HCT116 (cell line): ENCODE measurements at regions not wholly inside any gene's neighbourhood (a gene's known extent, or its start where the extent isn't known, plus 50 kb on each side); places are given as distances from the start of the nearest gene placed in this dataset.

Source experiments
- ATAC-seq: fragments of 200-7000 bp; cut with Tn5 transposase; 2 replicates; pipeline ENCODE4 v1.9.1; 2020; ENCODE audit warnings: mild to moderate bottlenecking, moderate library complexity
- BruUV-seq: library from RNA; stranded (reverse); fragments of 400-500 nt; replicated peaks from 2 replicates; lab custom pipeline; 2021; lab: Mats Ljungman, UMichigan
- CTCF ChIA-PET: fragments of 300-600 bp; sonication (Branson Sonifier 250); formaldehyde crosslinking; loops from one replicate; lab custom pipeline; 2021; ENCODE audit warnings: antibody characterized with exemption; lab: Charles Lee
- POLR2A ChIA-PET: fragments of 300-600, 350-600 bp; sonication (Branson Sonifier 250); formaldehyde crosslinking; loops from one replicate; lab custom pipeline; 2021; ENCODE audit warnings: antibody characterized with exemption; lab: Charles Lee
- RAD21 ChIA-PET, 2 experiments: fragments of 300-600 bp; sonication (Branson Sonifier 250); formaldehyde crosslinking; loops; one replicate each; lab custom pipeline; 2023; ENCODE audit warnings: low total read pairs in 2 of 2; ENCODE audit not compliant: uncharacterized antibody in 2 of 2, unreplicated experiment in 2 of 2, low non-redundant PET in 1 of 2; lab: Charles Lee
- DNase-seq: peaks from one replicate; pipeline ENCODE4 v3.0.0-alpha.2; 2010; ENCODE audit warnings: low read depth, low spot score
- H2AFZ ChIP-seq: fragments of 200-600 bp; shearing (Covaris generic), sonication (generic); 2 replicates; pipeline ENCODE4 v1.6.1; 2017; ENCODE audit warnings: low read depth, mixed run types, mixed read lengths, antibody characterized with exemption, low read length; ENCODE audit not compliant: poor library complexity, severe bottlenecking
- H3K27ac ChIP-seq: 2 replicates; pipeline ENCODE4 v1.5.1; 2012; ENCODE audit warnings: low read depth, low read length
- H3K27me3 ChIP-seq: fragments of 200-600 bp; sonication (generic); 2 replicates; pipeline ENCODE4 v1.6.1; 2016; ENCODE audit warnings: mixed run types, low read length, mixed read lengths; ENCODE audit not compliant: insufficient read depth
- H3K36me3 ChIP-seq, 2 experiments: fragments of 200-500 bp in 1 of 2; fragments of 200-600 bp in 1 of 2; sonication (Bioruptor generic) in 1 of 2; sonication (generic) in 1 of 2; 2 replicates each; pipeline versions ENCODE4 v1.5.1 to v1.6.1; 2014 to 2016; ENCODE audit warnings: low read length in 2 of 2, inconsistent platforms in 1 of 2, mixed read lengths in 1 of 2, mixed run types in 1 of 2; ENCODE audit not compliant: insufficient read depth in 2 of 2, control insufficient read depth in 1 of 2
- H3K4me1 ChIP-seq, 2 experiments: fragments of 200-600 bp in 1 of 2; sonication (generic) in 1 of 2; 2 replicates each; pipeline versions ENCODE4 v1.5.1 to v1.6.1; 2012 to 2017; ENCODE audit warnings: low read length in 2 of 2, inconsistent platforms in 1 of 2, mild to moderate bottlenecking in 1 of 2, mixed read lengths in 1 of 2, mixed run types in 1 of 2, moderate library complexity in 1 of 2; ENCODE audit not compliant: insufficient read depth in 2 of 2, control insufficient read depth in 1 of 2
- H3K4me2 ChIP-seq: fragments of 200-600 bp; sonication (generic); 2 replicates; pipeline ENCODE4 v1.6.1; 2017; ENCODE audit warnings: mixed run types, low read length, mixed read lengths
- H3K4me3 ChIP-seq, 2 experiments: fragments of 200-600 bp in 1 of 2; sonication (generic) in 1 of 2; replicated peaks in 1 of 2; 2 replicates each; pipeline ENCODE4 v1.5.1; 2011 to 2016; ENCODE audit warnings: low read length in 2 of 2, control low read depth in 1 of 2, low read depth in 1 of 2, mild to moderate bottlenecking in 1 of 2, mixed read lengths in 1 of 2, mixed run types in 1 of 2
- H3K79me2 ChIP-seq: fragments of 200-600 bp; sonication (generic); 2 replicates; pipeline ENCODE4 v1.6.1; 2017; ENCODE audit warnings: mild to moderate bottlenecking, mixed run types, low read length, moderate library complexity, mixed read lengths; ENCODE audit not compliant: insufficient read depth
- H3K9ac ChIP-seq: fragments of 200-600 bp; sonication (generic); 2 replicates; pipeline ENCODE4 v1.6.1; 2016; ENCODE audit warnings: low read length, mixed read lengths
- H3K9me2 ChIP-seq: fragments of 200-600 bp; sonication (generic), shearing (Covaris generic); 2 replicates; pipeline ENCODE4 v1.6.1; 2017; ENCODE audit warnings: mixed run types, mild to moderate bottlenecking, moderate library complexity; ENCODE audit not compliant: insufficient read depth
- H3K9me3 ChIP-seq, 2 experiments: fragments of 200-500 bp in 1 of 2; fragments of 200-600 bp in 1 of 2; sonication (Bioruptor generic) in 1 of 2; sonication (generic) in 1 of 2; 2 replicates each; pipeline ENCODE4 v1.6.1; 2014 to 2017; ENCODE audit warnings: low read length in 2 of 2, mixed read lengths in 2 of 2, inconsistent platforms in 1 of 2, low read depth in 1 of 2, mild to moderate bottlenecking in 1 of 2, mixed run types in 1 of 2, moderate library complexity in 1 of 2; ENCODE audit not compliant: control insufficient read depth in 1 of 2, insufficient read depth in 1 of 2
- H4K20me1 ChIP-seq: fragments of 200-600 bp; sonication (generic), shearing (Covaris generic); 2 replicates; pipeline ENCODE4 v1.6.1; 2017; ENCODE audit warnings: mixed run types, mild to moderate bottlenecking, moderate library complexity; ENCODE audit not compliant: insufficient read depth
- ATF3 ChIP-seq: IDR thresholded peaks from 2 replicates; pipeline ENCODE4 v1.6.1; 2012
- CBX3 ChIP-seq: IDR thresholded peaks from 2 replicates; pipeline ENCODE4 v1.6.1; 2012; ENCODE audit warnings: low read depth
- CEBPB ChIP-seq: IDR thresholded peaks from 2 replicates; pipeline ENCODE4 v1.6.1; 2012; ENCODE audit warnings: low read depth
- EGR1 ChIP-seq: IDR thresholded peaks from 2 replicates; pipeline ENCODE4 v1.6.1; 2012; ENCODE audit warnings: low read depth
- ELF1 ChIP-seq: IDR thresholded peaks from 2 replicates; pipeline ENCODE4 v1.6.1; 2012; ENCODE audit warnings: low read depth, borderline replicate concordance
- EZH2 ChIP-seq: fragments of 200-600 bp; sonication (generic); IDR thresholded peaks from 2 replicates; pipeline ENCODE4 v1.6.1; 2017; ENCODE audit warnings: antibody characterized with exemption, mixed run types
- FOSL1 ChIP-seq: IDR thresholded peaks from 2 replicates; pipeline ENCODE4 v1.6.1; 2012; ENCODE audit warnings: low read depth
- JUND ChIP-seq: IDR thresholded peaks from 2 replicates; pipeline ENCODE4 v1.6.1; 2012
- MAX ChIP-seq: IDR thresholded peaks from 2 replicates; pipeline ENCODE4 v1.6.1; 2012
- POLR2A ChIP-seq: IDR thresholded peaks from 2 replicates; pipeline ENCODE4 v1.7.0; 2011; ENCODE audit warnings: borderline replicate concordance; ENCODE audit not compliant: insufficient read depth, insufficient read length; ENCODE audit errors: extremely low read depth
- SIN3A ChIP-seq: IDR thresholded peaks from 2 replicates; pipeline ENCODE4 v1.6.1; 2012; ENCODE audit warnings: low read depth
- SP1 ChIP-seq: IDR thresholded peaks from 2 replicates; pipeline ENCODE4 v1.6.1; 2012; ENCODE audit warnings: low read depth
- SRF ChIP-seq: IDR thresholded peaks from 2 replicates; pipeline ENCODE4 v1.6.1; 2012; ENCODE audit warnings: low read depth
- TCF7L2 ChIP-seq: IDR thresholded peaks from 2 replicates; pipeline ENCODE4 v1.7.0; 2011; ENCODE audit warnings: borderline replicate concordance, inconsistent platforms; ENCODE audit not compliant: insufficient read depth, insufficient read length; ENCODE audit errors: extremely low read depth
- YY1 ChIP-seq: IDR thresholded peaks from 2 replicates; pipeline ENCODE4 v1.6.1; 2011; ENCODE audit warnings: low read length, low read depth, moderate library complexity, mild to moderate bottlenecking; ENCODE audit not compliant: insufficient replicate concordance; ENCODE audit errors: extremely low read depth
- ZFX ChIP-seq: fragments of 450-650 bp; IDR thresholded peaks from 2 replicates; pipeline ENCODE4 v1.6.1; 2017
- intact Hi-C: fragments of 100-400 bp; cut with micrococcal nuclease; formaldehyde crosslinking; loops from 2 replicates; pipeline ENCODE4 v1.10.0; 2022
- TF ChIP-seq, protein P1 (sequence below): IDR thresholded peaks from 2 replicates; pipeline ENCODE4 v1.6.1; 2012; ENCODE audit warnings: low read depth
- TF ChIP-seq, protein P2 (sequence below), 3 experiments: fragments of 200-600 bp in 1 of 3; sonication (generic) in 1 of 3; IDR thresholded peaks in 2 of 3; conservative IDR thresholded peaks in 1 of 3; 2 replicates each; pipeline ENCODE4 v1.5.1; 2012 to 2017; ENCODE audit warnings: low read depth in 2 of 3, low read length in 2 of 3, antibody characterized with exemption in 1 of 3, borderline replicate concordance in 1 of 3, control low read depth in 1 of 3, mild to moderate bottlenecking in 1 of 3, mixed read lengths in 1 of 3, mixed run types in 1 of 3, moderate library complexity in 1 of 3; ENCODE audit not compliant: insufficient read depth in 1 of 3

GRCh38 chr9:6078382-6079105, 63.1 kb upstream of the RANBP6 start:
- Histone ChIP-seq H3K9me2 (no peaks in the 10 kb centered on the region), H3K4me2 (no peak overlapping the region), H4K20me1 (no peaks in the 10 kb centered on the region), H3K79me2 (no peaks in the 10 kb centered on the region), H3K4me1 (peaks cover 0 to 16% of the 10 kb centered on the region in 2 experiments; a peak in 3 of 4 replicates), H3K27me3 (no peaks in the 10 kb centered on the region), H3K36me3 (no peaks in the 10 kb centered on the region), H3K4me3 (no peak overlapping the region), H3K27ac (no peak overlapping the region), H3K9ac (no peak overlapping the region), H3K9me3 (no peaks in the 10 kb centered on the region), H2AFZ (no peak overlapping the region)
- RAD21 ChIA-PET = no interaction called here
- BruUV-seq = no TSS peak
- POLR2A ChIA-PET = no interaction called here
- CTCF ChIA-PET = interaction anchor here (1.0 kb wide), 1 partner anchor 24 kb away, joined by 3 read pairs; no protein-coding TSS in a partner anchor
- TF ChIP-seq, protein P1, sequence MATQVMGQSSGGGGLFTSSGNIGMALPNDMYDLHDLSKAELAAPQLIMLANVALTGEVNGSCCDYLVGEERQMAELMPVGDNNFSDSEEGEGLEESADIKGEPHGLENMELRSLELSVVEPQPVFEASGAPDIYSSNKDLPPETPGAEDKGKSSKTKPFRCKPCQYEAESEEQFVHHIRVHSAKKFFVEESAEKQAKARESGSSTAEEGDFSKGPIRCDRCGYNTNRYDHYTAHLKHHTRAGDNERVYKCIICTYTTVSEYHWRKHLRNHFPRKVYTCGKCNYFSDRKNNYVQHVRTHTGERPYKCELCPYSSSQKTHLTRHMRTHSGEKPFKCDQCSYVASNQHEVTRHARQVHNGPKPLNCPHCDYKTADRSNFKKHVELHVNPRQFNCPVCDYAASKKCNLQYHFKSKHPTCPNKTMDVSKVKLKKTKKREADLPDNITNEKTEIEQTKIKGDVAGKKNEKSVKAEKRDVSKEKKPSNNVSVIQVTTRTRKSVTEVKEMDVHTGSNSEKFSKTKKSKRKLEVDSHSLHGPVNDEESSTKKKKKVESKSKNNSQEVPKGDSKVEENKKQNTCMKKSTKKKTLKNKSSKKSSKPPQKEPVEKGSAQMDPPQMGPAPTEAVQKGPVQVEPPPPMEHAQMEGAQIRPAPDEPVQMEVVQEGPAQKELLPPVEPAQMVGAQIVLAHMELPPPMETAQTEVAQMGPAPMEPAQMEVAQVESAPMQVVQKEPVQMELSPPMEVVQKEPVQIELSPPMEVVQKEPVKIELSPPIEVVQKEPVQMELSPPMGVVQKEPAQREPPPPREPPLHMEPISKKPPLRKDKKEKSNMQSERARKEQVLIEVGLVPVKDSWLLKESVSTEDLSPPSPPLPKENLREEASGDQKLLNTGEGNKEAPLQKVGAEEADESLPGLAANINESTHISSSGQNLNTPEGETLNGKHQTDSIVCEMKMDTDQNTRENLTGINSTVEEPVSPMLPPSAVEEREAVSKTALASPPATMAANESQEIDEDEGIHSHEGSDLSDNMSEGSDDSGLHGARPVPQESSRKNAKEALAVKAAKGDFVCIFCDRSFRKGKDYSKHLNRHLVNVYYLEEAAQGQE = no peak
- TF ChIP-seq YY1 = no peak
- no peak for TF ChIP-seq FOSL1
- TF ChIP-seq, protein P2, sequence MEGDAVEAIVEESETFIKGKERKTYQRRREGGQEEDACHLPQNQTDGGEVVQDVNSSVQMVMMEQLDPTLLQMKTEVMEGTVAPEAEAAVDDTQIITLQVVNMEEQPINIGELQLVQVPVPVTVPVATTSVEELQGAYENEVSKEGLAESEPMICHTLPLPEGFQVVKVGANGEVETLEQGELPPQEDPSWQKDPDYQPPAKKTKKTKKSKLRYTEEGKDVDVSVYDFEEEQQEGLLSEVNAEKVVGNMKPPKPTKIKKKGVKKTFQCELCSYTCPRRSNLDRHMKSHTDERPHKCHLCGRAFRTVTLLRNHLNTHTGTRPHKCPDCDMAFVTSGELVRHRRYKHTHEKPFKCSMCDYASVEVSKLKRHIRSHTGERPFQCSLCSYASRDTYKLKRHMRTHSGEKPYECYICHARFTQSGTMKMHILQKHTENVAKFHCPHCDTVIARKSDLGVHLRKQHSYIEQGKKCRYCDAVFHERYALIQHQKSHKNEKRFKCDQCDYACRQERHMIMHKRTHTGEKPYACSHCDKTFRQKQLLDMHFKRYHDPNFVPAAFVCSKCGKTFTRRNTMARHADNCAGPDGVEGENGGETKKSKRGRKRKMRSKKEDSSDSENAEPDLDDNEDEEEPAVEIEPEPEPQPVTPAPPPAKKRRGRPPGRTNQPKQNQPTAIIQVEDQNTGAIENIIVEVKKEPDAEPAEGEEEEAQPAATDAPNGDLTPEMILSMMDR (IDR thresholded peaks at IDR 0.05 in 2 of 3, conservative IDR thresholded peaks at IDR 0.05 in 1 of 3; ENCODE audit: borderline replicate concordance in 1 of 3, insufficient read depth in 1 of 3, low read depth in 2 of 3, low read length in 2 of 3) = no peak
- no peak for TF ChIP-seq EGR1
- TF ChIP-seq EZH2 = no peak
- TF ChIP-seq ATF3 = no peak
- no peak for TF ChIP-seq POLR2A
- no peak for TF ChIP-seq JUND
- TF ChIP-seq SRF = no peak
- no peak for TF ChIP-seq SIN3A
- TF ChIP-seq SP1 = no peak
- TF ChIP-seq CBX3 = no peak
- no peak for TF ChIP-seq ELF1
- no peak for TF ChIP-seq CEBPB
- TF ChIP-seq ZFX = no peak
- TF ChIP-seq MAX = no peak
- no peak for TF ChIP-seq TCF7L2
- DNase-seq = no peak
- intact Hi-C loops = no loop called here
- no peak for ATAC-seq
